IMR-90 (cell line): ENCODE measurements at regions not wholly inside any gene's neighbourhood (a gene's known extent, or its start where the extent isn't known, plus 50 kb on each side); places are given as distances from the start of the nearest gene placed in this dataset.
A peak's percentile ranks its signal among the peaks of the same experiment; 100 is the strongest.

ENCODE experiments used
- ATAC-seq: fragments of 200-7000 bp; cut with Tn5 transposase; 2 replicates; pipeline ENCODE4 v1.9.1; 2020; ENCODE audit warnings: low read depth, mild to moderate bottlenecking, moderate library complexity
- BruUV-seq: library from RNA; stranded (reverse); fragments of 400-500 nt; replicated peaks from 2 replicates; lab custom pipeline; 2021; lab: Mats Ljungman, UMichigan
- CTCF ChIA-PET: fragments of 300-600 bp; formaldehyde crosslinking; extraction: SDS; loops from one replicate; lab custom pipeline; 2021; ENCODE audit warnings: antibody characterized with exemption; lab: Yijun Ruan, JAX
- POLR2A ChIA-PET: fragments of 300-600 bp; sonication (Branson Sonifier 250); formaldehyde crosslinking; loops from one replicate; lab custom pipeline; 2022; ENCODE audit warnings: antibody characterized with exemption; ENCODE audit not compliant: unreplicated experiment; lab: Charles Lee
- DNase-seq: peaks from one replicate; pipeline ENCODE4 v3.0.0; 2013
- H2AFZ ChIP-seq: replicated peaks from 2 replicates; pipeline ENCODE3; 2013; ENCODE audit warnings: low read length, mild to moderate bottlenecking; ENCODE audit not compliant: poor library complexity
- H2AK5ac ChIP-seq: 2 replicates; pipeline ENCODE4 v1.6.1; 2013; ENCODE audit warnings: low read depth, low read length, inconsistent platforms
- H2AK9ac ChIP-seq: replicated peaks from 2 replicates; pipeline ENCODE3; 2013; ENCODE audit warnings: mild to moderate bottlenecking, low read depth, low read length, moderate library complexity; ENCODE audit not compliant: poor library complexity
- H2BK120ac ChIP-seq: 2 replicates; pipeline ENCODE4 v1.6.1; 2013; ENCODE audit warnings: low read depth, low read length, inconsistent platforms
- H2BK15ac ChIP-seq: 3 replicates; pipeline ENCODE4 v1.6.1; 2013; ENCODE audit warnings: low read depth, low read length, inconsistent platforms
- H2BK20ac ChIP-seq: 2 replicates; pipeline ENCODE4 v1.6.1; 2013; ENCODE audit warnings: low read depth, mild to moderate bottlenecking, inconsistent platforms, low read length, moderate library complexity
- H2BK5ac ChIP-seq: 2 replicates; pipeline ENCODE4 v1.6.1; 2013; ENCODE audit warnings: mild to moderate bottlenecking, low read depth, low read length, inconsistent platforms; ENCODE audit not compliant: poor library complexity, severe bottlenecking
- H3K14ac ChIP-seq: replicated peaks from 2 replicates; pipeline ENCODE4 v1.6.1; 2013; ENCODE audit warnings: low read depth, low read length, inconsistent platforms
- H3K18ac ChIP-seq: 2 replicates; pipeline ENCODE4 v1.6.1; 2013; ENCODE audit warnings: low read depth, low read length, control low read depth
- H3K23ac ChIP-seq: 2 replicates; pipeline ENCODE4 v1.6.1; 2013; ENCODE audit warnings: low read depth, low read length, inconsistent platforms
- H3K27ac ChIP-seq: 2 replicates; pipeline ENCODE4 v1.5.1; 2013; ENCODE audit warnings: mild to moderate bottlenecking, control low read depth, low read length; ENCODE audit not compliant: insufficient read depth
- H3K27me3 ChIP-seq: 2 replicates; pipeline ENCODE4 v1.6.1; 2013; ENCODE audit warnings: low read length; ENCODE audit not compliant: control insufficient read depth, insufficient read depth
- H3K36me3 ChIP-seq: 2 replicates; pipeline ENCODE4 v1.6.1; 2013; ENCODE audit warnings: low read length, mixed read lengths; ENCODE audit not compliant: control insufficient read depth, insufficient read depth
- H3K4ac ChIP-seq: 2 replicates; pipeline ENCODE4 v1.6.1; 2013; ENCODE audit warnings: low read depth, low read length, inconsistent platforms
- H3K4me1 ChIP-seq: 2 replicates; pipeline ENCODE4 v1.6.1; 2013; ENCODE audit warnings: low read length, mixed read lengths; ENCODE audit not compliant: control insufficient read depth, insufficient read depth
- H3K4me2 ChIP-seq: 2 replicates; pipeline ENCODE4 v1.6.1; 2013; ENCODE audit warnings: low read depth, mild to moderate bottlenecking, control low read depth, low read length, moderate library complexity
- H3K4me3 ChIP-seq: 2 replicates; pipeline ENCODE4 v1.5.1; 2013; ENCODE audit warnings: low read depth, mild to moderate bottlenecking, control low read depth, low read length, moderate library complexity; ENCODE audit not compliant: insufficient read depth
- H3K56ac ChIP-seq: 2 replicates; pipeline ENCODE4 v1.6.1; 2013; ENCODE audit warnings: low read length, inconsistent platforms; ENCODE audit not compliant: insufficient read depth; ENCODE audit errors: extremely low read depth
- H3K79me1 ChIP-seq, 2 experiments: 2 replicates each; pipeline ENCODE4 v1.6.1; 2013; ENCODE audit warnings: low read length in 2 of 2, inconsistent platforms in 1 of 2, low read depth in 1 of 2
- H3K9ac ChIP-seq: 2 replicates; pipeline ENCODE4 v1.6.1; 2013; ENCODE audit warnings: low read depth, low read length, control low read depth
- H3K9me1 ChIP-seq: 2 replicates; pipeline ENCODE4 v1.6.1; 2013; ENCODE audit warnings: low read length, inconsistent platforms; ENCODE audit not compliant: insufficient read depth
- H3K9me3 ChIP-seq: 2 replicates; pipeline ENCODE4 v1.6.1; 2013; ENCODE audit warnings: low read length; ENCODE audit not compliant: control insufficient read depth, insufficient read depth
- H4K20me1 ChIP-seq: 2 replicates; pipeline ENCODE4 v1.6.1; 2013; ENCODE audit warnings: low read length, inconsistent platforms; ENCODE audit not compliant: insufficient read depth
- H4K5ac ChIP-seq: 2 replicates; pipeline ENCODE4 v1.6.1; 2013; ENCODE audit warnings: mild to moderate bottlenecking, low read depth, low read length, control low read depth
- H4K8ac ChIP-seq, 2 experiments: 2 replicates each; pipeline ENCODE4 v1.6.1; 2013; ENCODE audit warnings: low read depth in 2 of 2, low read length in 2 of 2, control low read depth in 1 of 2, inconsistent platforms in 1 of 2
- H4K91ac ChIP-seq: 2 replicates; pipeline ENCODE4 v1.6.1; 2013; ENCODE audit warnings: low read depth, low read length, inconsistent platforms; ENCODE audit not compliant: insufficient read depth
- BHLHE40 ChIP-seq: fragments of 150-350 bp; IDR thresholded peaks from 2 replicates; pipeline ENCODE4 v1.6.1; 2016; ENCODE audit warnings: mild to moderate bottlenecking, low read depth, low read length
- CEBPB ChIP-seq: IDR thresholded peaks from 2 replicates; pipeline ENCODE4 v1.6.1; 2012; ENCODE audit warnings: low read depth, low read length, improper control_type of control experiment
- FOS ChIP-seq: fragments of 150-350 bp; IDR thresholded peaks from 2 replicates; pipeline ENCODE4 v1.6.1; 2016; ENCODE audit warnings: low read depth, low read length
- MXI1 ChIP-seq: IDR thresholded peaks from 2 replicates; pipeline ENCODE4 v1.6.1; 2012; ENCODE audit warnings: low read depth, mild to moderate bottlenecking, low read length, moderate library complexity, borderline replicate concordance
- NFE2L2 ChIP-seq: fragments of 150-350 bp; IDR thresholded peaks from 2 replicates; pipeline ENCODE4 v1.6.1; 2016; ENCODE audit warnings: low read depth, mild to moderate bottlenecking, low read length
- POLR2A ChIP-seq: IDR thresholded peaks from 2 replicates; pipeline ENCODE4 v1.6.1; 2012; ENCODE audit warnings: mild to moderate bottlenecking, low read depth, low read length
- RFX5 ChIP-seq: IDR thresholded peaks from 2 replicates; pipeline ENCODE4 v1.8.0; 2012; ENCODE audit warnings: low read depth, mild to moderate bottlenecking, low read length, moderate library complexity
- WGBS, 2 experiments: methylation state at CpG; one replicate each; pipeline versions ENCODE4 v1.1.5 to v1.1.7; 2013; ENCODE audit warnings: missing lambda C conversion rate in 2 of 2; ENCODE audit not compliant: insufficient read length in 1 of 2; ENCODE audit errors: extremely low coverage in 2 of 2; 5-methylcytosine and 5-hydroxymethylcytosine counted together
- dilution Hi-C: fragments of 300-500 bp; cut with HindIII; formaldehyde crosslinking; loops from one replicate; pipeline ENCODE4 v1.14.3; 2018; ENCODE audit warnings: low sequenced_read_pairs; ENCODE audit not compliant: unreplicated experiment
- in situ Hi-C: fragments of 300-500 bp; cut with MboI; formaldehyde crosslinking; loops from 3 replicates; pipeline ENCODE4 v1.14.3; 2019; ENCODE audit warnings: low sequenced_read_pairs, inconsistent platforms, mixed read lengths
- intact Hi-C: fragments of 100-400 bp; cut with micrococcal nuclease; formaldehyde crosslinking; loops from 2 replicates; pipeline ENCODE4 v1.10.0; 2022
- TF ChIP-seq, protein P1 (sequence below): conservative IDR thresholded peaks from 2 replicates; pipeline ENCODE4 v1.5.1; 2012; ENCODE audit warnings: mild to moderate bottlenecking, low read depth, low read length, improper control_type of control experiment

DNA sequence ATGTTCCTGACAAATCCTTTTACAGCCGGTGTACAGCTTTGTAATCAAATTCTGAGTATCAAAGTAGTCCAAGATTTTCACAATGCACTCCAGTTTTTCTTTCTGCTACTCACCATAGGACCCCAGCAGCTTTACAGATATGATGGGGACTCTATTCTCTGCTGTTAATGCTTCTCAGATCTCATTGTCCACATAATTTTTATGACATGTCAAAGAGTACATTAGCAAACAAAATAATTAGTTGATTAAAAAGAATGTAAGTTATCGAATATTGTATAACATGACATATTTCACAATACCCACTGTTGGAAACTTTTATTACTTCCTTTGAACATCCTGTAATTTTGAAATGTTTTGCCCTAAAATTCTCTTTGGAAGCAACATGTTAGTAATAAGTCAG lies 81.4 kb upstream of the KIAA1217 start:
- no peak for TF ChIP-seq BHLHE40
- no peak for TF ChIP-seq FOS
- TF ChIP-seq, protein P1, sequence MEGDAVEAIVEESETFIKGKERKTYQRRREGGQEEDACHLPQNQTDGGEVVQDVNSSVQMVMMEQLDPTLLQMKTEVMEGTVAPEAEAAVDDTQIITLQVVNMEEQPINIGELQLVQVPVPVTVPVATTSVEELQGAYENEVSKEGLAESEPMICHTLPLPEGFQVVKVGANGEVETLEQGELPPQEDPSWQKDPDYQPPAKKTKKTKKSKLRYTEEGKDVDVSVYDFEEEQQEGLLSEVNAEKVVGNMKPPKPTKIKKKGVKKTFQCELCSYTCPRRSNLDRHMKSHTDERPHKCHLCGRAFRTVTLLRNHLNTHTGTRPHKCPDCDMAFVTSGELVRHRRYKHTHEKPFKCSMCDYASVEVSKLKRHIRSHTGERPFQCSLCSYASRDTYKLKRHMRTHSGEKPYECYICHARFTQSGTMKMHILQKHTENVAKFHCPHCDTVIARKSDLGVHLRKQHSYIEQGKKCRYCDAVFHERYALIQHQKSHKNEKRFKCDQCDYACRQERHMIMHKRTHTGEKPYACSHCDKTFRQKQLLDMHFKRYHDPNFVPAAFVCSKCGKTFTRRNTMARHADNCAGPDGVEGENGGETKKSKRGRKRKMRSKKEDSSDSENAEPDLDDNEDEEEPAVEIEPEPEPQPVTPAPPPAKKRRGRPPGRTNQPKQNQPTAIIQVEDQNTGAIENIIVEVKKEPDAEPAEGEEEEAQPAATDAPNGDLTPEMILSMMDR, result no peak
- peak; percentile 46 for TF ChIP-seq CEBPB
- TF ChIP-seq RFX5, result no peak
- no peak for TF ChIP-seq POLR2A
- no peak for TF ChIP-seq NFE2L2
- TF ChIP-seq MXI1, result no peak
- WGBS, 2 experiments, result no CpG with 5 or more reads among the region's 2 CpGs
- Histone ChIP-seq H4K91ac (no peak overlapping the region), H4K5ac (no peak overlapping the region), H3K4me2 (no peak overlapping the region), H3K27me3 (no peaks in the 10 kb centered on the region), H3K9me1 (no peaks in the 10 kb centered on the region), H3K9me3 (no peaks in the 10 kb centered on the region; the same call in 1 of the 2 replicates), H3K23ac (no peak overlapping the region), H2AFZ (no peak overlapping the region), H3K18ac (no peak overlapping the region), H3K4ac (no peak overlapping the region), H2AK5ac (no peak overlapping the region), H3K27ac (no peak overlapping the region), H4K20me1 (no peaks in the 10 kb centered on the region), H4K8ac (no peak overlapping the region), H3K36me3 (no peaks in the 10 kb centered on the region), H2BK5ac (no peak overlapping the region), H3K4me1 (no peaks in the 10 kb centered on the region), H3K79me1 (no peaks in the 10 kb centered on the region), H3K4me3 (no peak overlapping the region), H3K56ac (no peak overlapping the region), H3K14ac (no peak overlapping the region), H2BK15ac (no peak overlapping the region), H2AK9ac (no peak overlapping the region), H2BK20ac (no peak overlapping the region), H3K9ac (no peak overlapping the region), H2BK120ac (no peak overlapping the region)
- ChIA-PET POLR2A (no interaction called here), CTCF (interaction anchor here (0.7 kb wide), 1 partner anchor 392 kb away, joined by 3 read pairs; no protein-coding TSS in a partner anchor)
- in situ Hi-C loops, result no loop called here
- BruUV-seq, result no TSS peak
- intact Hi-C loops, result no loop called here
- ATAC-seq, result no peak
- DNase-seq, result no peak
- dilution Hi-C loops, result no loop called here
